ENCODE measurements at regions not wholly inside any gene's neighbourhood (a gene's known extent, or its start where the extent isn't known, plus 50 kb on each side); places are given as distances from the start of the nearest gene placed in this dataset.

DNA sequence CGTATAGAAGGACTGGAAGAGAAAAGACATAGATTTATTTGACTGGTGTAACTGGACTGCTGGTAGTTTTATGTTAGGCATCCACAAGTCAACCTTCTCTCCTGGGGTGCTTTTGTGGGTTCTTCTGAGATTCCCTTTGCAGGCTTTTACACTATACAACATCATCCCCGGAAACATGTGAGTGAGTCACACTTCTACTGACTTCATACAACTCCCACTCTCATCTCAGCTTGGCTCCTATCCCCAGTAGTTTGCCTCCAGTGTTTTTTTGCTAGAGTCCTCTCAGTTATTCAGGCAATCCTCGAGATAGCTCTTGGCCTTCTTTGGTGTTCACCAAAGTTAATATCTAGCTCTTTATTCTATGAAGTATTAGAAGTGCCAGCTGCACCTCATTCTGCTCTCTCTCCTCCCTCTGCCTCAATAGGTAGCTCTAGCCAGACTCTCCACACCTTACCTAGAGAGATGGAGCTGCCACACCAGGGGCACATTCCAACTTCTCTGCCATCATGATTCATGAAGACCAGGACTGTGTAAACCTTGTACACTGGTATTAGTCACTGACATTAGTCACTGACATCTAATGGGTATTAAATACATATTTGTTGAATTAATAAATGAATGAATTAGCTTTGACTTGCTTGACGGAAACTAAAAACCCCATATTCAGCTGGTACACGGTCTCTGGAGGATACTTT, 281.9 kb downstream of the PPP1R3A start:
- Histone ChIP-seq H3K4me3 (no peak overlapping the region), H3K4me1 (no peaks in the 10 kb centered on the region), H3K27ac (no peak overlapping the region), H3K36me3 (no peaks in the 10 kb centered on the region), H3K27me3 (no peaks in the 10 kb centered on the region), H3K9me3 (no peaks in the 10 kb centered on the region)
- TF ChIP-seq POLR2AphosphoS5 (IDR thresholded peaks at IDR 0.05; ENCODE audit: insufficient read depth in 1 of 2, low read depth in 1 of 2) (no peak), POLR2A (IDR thresholded peaks at IDR 0.05) (no peak)
- TF ChIP-seq, protein P1, sequence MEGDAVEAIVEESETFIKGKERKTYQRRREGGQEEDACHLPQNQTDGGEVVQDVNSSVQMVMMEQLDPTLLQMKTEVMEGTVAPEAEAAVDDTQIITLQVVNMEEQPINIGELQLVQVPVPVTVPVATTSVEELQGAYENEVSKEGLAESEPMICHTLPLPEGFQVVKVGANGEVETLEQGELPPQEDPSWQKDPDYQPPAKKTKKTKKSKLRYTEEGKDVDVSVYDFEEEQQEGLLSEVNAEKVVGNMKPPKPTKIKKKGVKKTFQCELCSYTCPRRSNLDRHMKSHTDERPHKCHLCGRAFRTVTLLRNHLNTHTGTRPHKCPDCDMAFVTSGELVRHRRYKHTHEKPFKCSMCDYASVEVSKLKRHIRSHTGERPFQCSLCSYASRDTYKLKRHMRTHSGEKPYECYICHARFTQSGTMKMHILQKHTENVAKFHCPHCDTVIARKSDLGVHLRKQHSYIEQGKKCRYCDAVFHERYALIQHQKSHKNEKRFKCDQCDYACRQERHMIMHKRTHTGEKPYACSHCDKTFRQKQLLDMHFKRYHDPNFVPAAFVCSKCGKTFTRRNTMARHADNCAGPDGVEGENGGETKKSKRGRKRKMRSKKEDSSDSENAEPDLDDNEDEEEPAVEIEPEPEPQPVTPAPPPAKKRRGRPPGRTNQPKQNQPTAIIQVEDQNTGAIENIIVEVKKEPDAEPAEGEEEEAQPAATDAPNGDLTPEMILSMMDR (IDR thresholded peaks at IDR 0.05), result no peak
- intact Hi-C loops (cut with DNase I), result no loop called here
- no peak for DNase-seq (ENCODE audit: extremely low spot score in 2 of 2)

DNA sequence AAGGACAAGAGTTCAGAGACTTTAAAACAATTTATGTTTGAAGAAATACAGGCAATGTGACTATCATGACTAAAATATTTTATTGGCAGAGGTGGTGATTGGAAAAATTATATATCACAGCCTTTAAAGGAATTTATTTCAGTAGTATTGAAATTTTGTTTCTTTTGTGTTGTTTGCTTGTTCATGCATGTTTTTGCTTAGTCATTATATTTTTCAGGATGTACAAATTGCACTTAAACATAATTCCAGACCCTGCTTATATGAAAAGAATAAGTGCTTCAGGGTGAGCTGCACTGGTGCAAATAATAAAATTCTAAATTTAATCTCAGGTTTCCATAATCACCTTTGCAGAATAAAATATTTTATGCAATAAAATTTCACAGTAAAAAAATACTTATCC, 283.3 kb downstream of the PPP1R3A start:
- no peak for DNase-seq (ENCODE audit: extremely low spot score in 2 of 2)
- TF ChIP-seq, protein P1 (IDR thresholded peaks at IDR 0.05), result no peak
- TF ChIP-seq POLR2AphosphoS5 (IDR thresholded peaks at IDR 0.05; ENCODE audit: insufficient read depth in 1 of 2, low read depth in 1 of 2) (no peak), POLR2A (IDR thresholded peaks at IDR 0.05) (no peak)
- intact Hi-C loops (cut with DNase I), result no loop called here
- Histone ChIP-seq H3K4me1 (no peaks in the 10 kb centered on the region), H3K9me3 (no peaks in the 10 kb centered on the region), H3K27ac (no peak overlapping the region), H3K27me3 (no peaks in the 10 kb centered on the region), H3K36me3 (no peaks in the 10 kb centered on the region), H3K4me3 (no peak overlapping the region)

DNA sequence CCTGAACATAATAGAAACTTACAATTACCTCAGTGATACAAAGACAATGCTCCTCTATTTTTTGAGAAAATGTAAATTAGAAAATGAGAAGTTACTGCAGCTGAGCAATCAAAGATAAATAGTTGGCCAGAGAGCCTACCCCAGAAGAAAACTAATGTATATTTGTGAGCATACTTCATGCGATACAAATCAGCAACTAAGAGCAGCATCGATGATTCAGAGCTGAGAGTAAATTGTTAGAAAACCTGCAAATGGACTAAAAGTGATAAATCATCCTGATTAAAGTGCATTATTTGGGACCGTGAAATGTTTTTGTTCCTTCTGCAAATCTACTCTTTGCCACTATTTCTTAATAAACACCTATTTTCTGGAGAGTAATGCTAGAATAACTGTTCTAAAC, 285.7 kb downstream of the PPP1R3A start:
- no peak overlapping the region for H3K4me3 ChIP-seq
- intact Hi-C loops (cut with DNase I), result no loop called here
- no peaks in the 10 kb centered on the region for H3K9me3 ChIP-seq
- no peaks in the 10 kb centered on the region for H3K4me1 ChIP-seq
- H3K27ac ChIP-seq, result no peak overlapping the region
- DNase-seq (ENCODE audit: extremely low spot score in 2 of 2), result no peak
- H3K36me3 ChIP-seq, result no peaks in the 10 kb centered on the region
- TF ChIP-seq, protein P1 (IDR thresholded peaks at IDR 0.05), result no peak
- no peak for TF ChIP-seq POLR2A (IDR thresholded peaks at IDR 0.05)
- no peak for TF ChIP-seq POLR2AphosphoS5 (IDR thresholded peaks at IDR 0.05; ENCODE audit: insufficient read depth in 1 of 2, low read depth in 1 of 2)
- H3K27me3 ChIP-seq, result no peaks in the 10 kb centered on the region

DNA sequence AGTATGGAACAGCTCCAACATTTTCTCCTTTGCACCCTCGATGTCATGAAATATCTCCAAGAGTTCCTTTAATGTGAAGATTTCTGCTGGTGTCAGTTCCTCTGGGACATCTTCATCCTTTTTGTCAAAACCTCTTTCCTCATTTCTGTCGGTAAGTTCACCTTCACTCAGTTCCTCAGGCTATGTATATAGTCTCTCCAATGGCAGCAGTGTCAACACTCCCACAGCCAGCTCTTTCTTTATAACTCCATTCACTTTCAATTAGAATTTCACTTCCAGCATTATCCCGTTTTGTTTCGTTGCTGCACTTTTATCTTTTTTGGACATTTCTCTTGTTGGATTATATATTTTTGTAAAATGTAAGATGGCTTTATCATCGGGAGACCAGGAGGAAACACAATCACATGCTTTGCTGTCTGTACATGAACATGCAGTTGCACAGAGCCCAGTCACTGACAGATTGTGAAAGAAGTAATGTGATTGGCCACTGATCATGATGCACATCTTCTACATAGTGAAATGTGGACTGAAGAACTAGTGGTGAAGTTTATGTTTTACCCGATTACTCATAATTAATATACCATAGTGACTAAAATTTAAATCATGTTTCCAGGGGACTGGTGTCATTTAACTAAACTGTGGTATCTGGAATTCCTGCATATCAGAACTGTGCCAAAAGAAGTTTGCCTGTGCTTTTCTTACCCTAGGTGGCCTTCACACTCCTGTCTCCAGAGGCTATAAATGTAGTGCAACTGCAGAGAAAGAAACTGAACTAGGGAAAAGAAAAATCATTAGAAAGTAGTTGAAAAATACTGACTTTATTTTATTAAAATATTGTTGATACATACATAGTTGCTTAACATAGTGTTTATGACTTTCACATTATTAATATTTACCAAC, 289.6 kb downstream of the PPP1R3A start:
- no peaks in the 10 kb centered on the region for H3K4me1 ChIP-seq
- H3K27ac ChIP-seq, result no peak overlapping the region
- intact Hi-C loops (cut with DNase I), result no loop called here
- no peaks in the 10 kb centered on the region for H3K27me3 ChIP-seq
- H3K36me3 ChIP-seq, result no peaks in the 10 kb centered on the region
- no peaks in the 10 kb centered on the region for H3K9me3 ChIP-seq
- no peak for TF ChIP-seq POLR2AphosphoS5 (IDR thresholded peaks at IDR 0.05; ENCODE audit: insufficient read depth in 1 of 2, low read depth in 1 of 2)
- TF ChIP-seq POLR2A (IDR thresholded peaks at IDR 0.05), result no peak
- TF ChIP-seq, protein P1 (IDR thresholded peaks at IDR 0.05), result no peak
- no peak for DNase-seq (ENCODE audit: extremely low spot score in 2 of 2)
- H3K4me3 ChIP-seq, result no peak overlapping the region
